Osteocyte (in vitro differentiated cells): ENCODE measurements at regions not wholly inside any gene's neighbourhood (a gene's known extent, or its start where the extent isn't known, plus 50 kb on each side); places are given as distances from the start of the nearest gene placed in this dataset.

Source experiments
- DNase-seq: peaks from one replicate; pipeline ENCODE4 v3.0.0; 2021; ENCODE audit warnings: mixed read lengths; ENCODE audit not compliant: unreplicated experiment; ENCODE audit errors: extremely low spot score
- H3K27ac Mint-ChIP-seq: one replicate; pipeline ENCODE4 v1.8.0; 2021; ENCODE audit warnings: mild to moderate bottlenecking, mixed read lengths; ENCODE audit not compliant: unreplicated experiment
- H3K27me3 Mint-ChIP-seq: one replicate; pipeline ENCODE4 v1.8.0; 2021; ENCODE audit warnings: mixed read lengths; ENCODE audit not compliant: unreplicated experiment
- H3K36me3 Mint-ChIP-seq: one replicate; pipeline ENCODE4 v1.8.0; 2021; ENCODE audit warnings: mixed read lengths; ENCODE audit not compliant: unreplicated experiment
- H3K4me1 Mint-ChIP-seq: one replicate; pipeline ENCODE4 v1.8.0; 2021; ENCODE audit warnings: mixed read lengths; ENCODE audit not compliant: unreplicated experiment
- H3K4me3 Mint-ChIP-seq: one replicate; pipeline ENCODE4 v1.8.0; 2021; ENCODE audit warnings: mild to moderate bottlenecking, moderate library complexity, mixed read lengths; ENCODE audit not compliant: unreplicated experiment
- H3K9me3 Mint-ChIP-seq: one replicate; pipeline ENCODE4 v1.8.0; 2021; ENCODE audit warnings: mixed read lengths; ENCODE audit not compliant: unreplicated experiment
- TF ChIP-seq, protein P1 (sequence below): fragments of 200-600 bp; sonication (generic); IDR thresholded peaks from 2 replicates; pipeline ENCODE4 v1.5.0; 2021; ENCODE audit warnings: antibody characterized with exemption, mild to moderate bottlenecking, moderate library complexity

DNA sequence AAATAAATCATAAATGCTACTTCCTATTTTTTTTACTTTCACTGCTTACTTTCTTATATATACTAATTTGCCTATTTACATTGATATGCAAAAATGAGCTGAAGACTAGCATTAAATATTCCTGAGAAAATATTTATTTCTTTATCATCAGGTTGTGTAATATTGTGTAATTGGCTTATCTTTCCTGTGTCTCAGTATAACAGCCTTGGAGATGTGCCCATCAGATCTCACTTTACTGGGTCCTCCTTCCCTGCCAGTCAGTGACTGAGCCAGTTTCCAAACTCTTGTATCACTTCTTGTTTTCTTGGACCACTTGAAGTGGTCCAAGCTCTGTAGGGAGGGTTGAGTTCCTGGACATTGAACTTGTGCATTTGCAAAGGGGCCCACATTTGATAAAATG is 900.0 kb downstream of the LUZP2 start:
- H3K36me3 Mint-ChIP-seq: no peaks in the 10 kb centered on the region
- no peak overlapping the region for H3K4me3 Mint-ChIP-seq
- DNase-seq: no peak
- TF ChIP-seq, protein P1, sequence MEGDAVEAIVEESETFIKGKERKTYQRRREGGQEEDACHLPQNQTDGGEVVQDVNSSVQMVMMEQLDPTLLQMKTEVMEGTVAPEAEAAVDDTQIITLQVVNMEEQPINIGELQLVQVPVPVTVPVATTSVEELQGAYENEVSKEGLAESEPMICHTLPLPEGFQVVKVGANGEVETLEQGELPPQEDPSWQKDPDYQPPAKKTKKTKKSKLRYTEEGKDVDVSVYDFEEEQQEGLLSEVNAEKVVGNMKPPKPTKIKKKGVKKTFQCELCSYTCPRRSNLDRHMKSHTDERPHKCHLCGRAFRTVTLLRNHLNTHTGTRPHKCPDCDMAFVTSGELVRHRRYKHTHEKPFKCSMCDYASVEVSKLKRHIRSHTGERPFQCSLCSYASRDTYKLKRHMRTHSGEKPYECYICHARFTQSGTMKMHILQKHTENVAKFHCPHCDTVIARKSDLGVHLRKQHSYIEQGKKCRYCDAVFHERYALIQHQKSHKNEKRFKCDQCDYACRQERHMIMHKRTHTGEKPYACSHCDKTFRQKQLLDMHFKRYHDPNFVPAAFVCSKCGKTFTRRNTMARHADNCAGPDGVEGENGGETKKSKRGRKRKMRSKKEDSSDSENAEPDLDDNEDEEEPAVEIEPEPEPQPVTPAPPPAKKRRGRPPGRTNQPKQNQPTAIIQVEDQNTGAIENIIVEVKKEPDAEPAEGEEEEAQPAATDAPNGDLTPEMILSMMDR: no peak
- H3K27ac Mint-ChIP-seq: no peak overlapping the region
- H3K27me3 Mint-ChIP-seq: peaks cover 2% of the 10 kb centered on the region
- H3K4me1 Mint-ChIP-seq: no peaks in the 10 kb centered on the region
- no peaks in the 10 kb centered on the region for H3K9me3 Mint-ChIP-seq

DNA sequence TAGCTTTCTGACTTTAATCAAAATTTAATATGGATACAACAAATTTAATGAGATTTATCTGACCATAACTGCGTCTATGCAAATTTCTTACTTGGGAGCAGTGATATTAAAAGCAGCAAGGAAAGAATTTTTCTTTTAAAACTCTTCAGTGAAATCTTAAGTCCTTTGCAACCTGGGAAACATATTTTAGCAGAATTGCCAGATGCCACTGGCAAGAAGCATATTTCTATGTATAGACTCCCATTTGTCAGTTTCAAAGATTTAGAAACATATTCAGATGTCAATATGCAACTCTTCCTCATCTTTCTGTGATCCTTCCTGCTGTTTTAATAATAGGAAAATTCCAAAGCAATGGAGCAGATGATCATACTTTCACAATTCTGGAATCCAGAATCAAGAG is 911.3 kb downstream of the LUZP2 start:
- Mint-ChIP-seq H3K9me3 (no peaks in the 10 kb centered on the region), H3K4me1 (no peaks in the 10 kb centered on the region), H3K27ac (no peak overlapping the region), H3K4me3 (no peak overlapping the region), H3K36me3 (no peaks in the 10 kb centered on the region), H3K27me3 (peaks cover 12% of the 10 kb centered on the region)
- no peak for DNase-seq
- TF ChIP-seq, protein P1: no peak

DNA sequence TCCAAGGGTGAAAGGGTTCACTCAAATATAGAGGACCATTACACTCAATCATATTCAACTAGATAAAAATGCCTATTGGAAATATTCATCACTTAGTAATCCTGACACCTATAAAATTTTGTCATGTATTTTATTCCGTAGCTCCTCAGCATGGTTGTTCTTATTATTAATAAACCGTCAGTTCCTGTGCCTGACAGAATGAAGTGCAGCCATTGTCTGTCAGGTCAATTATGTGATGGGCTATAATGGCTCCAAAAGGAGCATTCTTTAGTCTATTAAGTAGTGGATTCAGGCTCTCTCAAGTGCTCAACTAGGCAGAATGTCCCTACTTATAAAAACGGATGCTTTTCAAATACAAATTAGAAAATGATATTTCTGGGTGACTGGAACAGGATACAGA is 916.1 kb upstream of the ANO3 start:
- Mint-ChIP-seq H3K4me3 (no peak overlapping the region), H3K36me3 (no peaks in the 10 kb centered on the region), H3K9me3 (no peaks in the 10 kb centered on the region), H3K27ac (no peak overlapping the region), H3K4me1 (no peaks in the 10 kb centered on the region), H3K27me3 (no peaks in the 10 kb centered on the region)
- no peak for DNase-seq
- TF ChIP-seq, protein P1: no peak

DNA sequence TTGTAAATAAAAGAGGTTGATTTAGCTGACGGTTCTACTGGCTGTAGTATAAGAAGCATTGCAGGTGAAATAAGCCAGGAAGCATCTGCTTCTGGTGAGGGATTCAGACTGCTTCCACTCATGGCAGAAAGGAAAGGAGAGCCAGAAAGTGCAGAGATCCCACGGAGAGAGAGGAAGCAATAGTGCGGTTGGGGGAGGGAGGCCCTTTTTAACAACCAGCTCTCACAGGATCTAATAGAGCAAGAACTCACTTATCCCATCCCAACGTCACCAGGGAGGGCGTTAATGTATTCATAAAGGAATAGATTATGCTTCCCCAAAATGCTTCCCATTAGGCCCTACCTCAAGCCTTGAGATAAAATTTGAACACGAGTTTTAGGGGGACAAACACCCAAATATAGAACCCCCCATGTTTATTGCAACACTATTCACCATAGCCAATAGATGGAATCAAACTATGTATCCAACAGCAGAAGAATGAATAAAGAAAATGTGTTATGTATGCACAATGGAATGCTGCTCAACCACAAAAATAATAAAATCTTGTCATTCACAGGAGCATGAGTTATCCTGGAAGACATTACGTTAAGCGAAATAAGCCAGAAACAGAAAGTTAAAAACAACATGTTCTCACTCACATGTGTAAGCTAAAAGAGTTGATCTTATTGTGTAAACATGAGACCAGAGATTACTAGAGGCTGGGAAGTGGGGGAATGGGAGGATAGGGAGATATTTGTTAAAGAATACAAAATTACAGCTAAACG is 908.3 kb upstream of the ANO3 start:
- Mint-ChIP-seq H3K27ac (peak overlapping the region; percentile 78), H3K4me1 (peaks cover 11% of the 10 kb centered on the region), H3K9me3 (no peaks in the 10 kb centered on the region), H3K36me3 (peaks cover 2% of the 10 kb centered on the region), H3K4me3 (peak overlapping the region; percentile 16), H3K27me3 (no peaks in the 10 kb centered on the region)
- DNase-seq: no peak
- TF ChIP-seq, protein P1: no peak

- H3K9me3 Mint-ChIP-seq: no peaks in the 10 kb centered on the region
- no peaks in the 10 kb centered on the region for H3K4me1 Mint-ChIP-seq
- H3K27ac Mint-ChIP-seq: no peak overlapping the region
- TF ChIP-seq, protein P1: no peak
- DNase-seq: no peak
- H3K27me3 Mint-ChIP-seq: no peaks in the 10 kb centered on the region
- H3K4me3 Mint-ChIP-seq: no peak overlapping the region
- no peaks in the 10 kb centered on the region for H3K36me3 Mint-ChIP-seq
Measured at GRCh38 chr11:25432376-25432775, 899.6 kb upstream of the ANO3 start.
